NOMO-1 treated with dmso at 0.1 percent for 144 hours (cell line): ENCODE measurements at regions not wholly inside any gene's neighbourhood (a gene's known extent, or its start where the extent isn't known, plus 50 kb on each side); places are given as distances from the start of the nearest gene placed in this dataset.
"Not testable (repeated sequence)": the region's sequence is repeated elsewhere in the genome, so short reads cannot be mapped to it uniquely, and the experiment has no call there.

Experiments
- DNase-seq: peaks from one replicate; lab custom pipeline; 2025; ENCODE audit not compliant: unreplicated experiment; lab: John Stamatoyannopoulos, UW

GRCh38 chr7:52616552-52616951 lies 418.9 kb upstream of the POM121L12 start:
- no peak for DNase-seq

GRCh38 chr7:52615021-52615695 lies 420.3 kb upstream of the POM121L12 start:
- DNase-seq: no peak

GRCh38 chr7:52609511-52609910 lies 425.9 kb upstream of the POM121L12 start:
- no peak for DNase-seq

- no peak for DNase-seq
Observed at GRCh38 chr7:52592698-52593097, 442.7 kb upstream of the POM121L12 start.

- no peak for DNase-seq
Observed at GRCh38 chr7:52586704-52587103, 448.7 kb upstream of the POM121L12 start.

GRCh38 chr7:52584041-52584440 lies 451.4 kb upstream of the POM121L12 start:
- no peak for DNase-seq

- DNase-seq: not testable (repeated sequence)
Observed at GRCh38 chr7:52573141-52573540, 462.3 kb upstream of the POM121L12 start.

- DNase-seq: no peak
Observed at GRCh38 chr7:52571026-52571425, 464.4 kb upstream of the POM121L12 start.

- DNase-seq: peak; percentile 38
Observed at GRCh38 chr7:52569151-52569550, 466.3 kb upstream of the POM121L12 start.

- no peak for DNase-seq
Observed at GRCh38 chr7:52565974-52566373, 469.5 kb upstream of the POM121L12 start.

GRCh38 chr7:52555805-52556204 lies 479.6 kb upstream of the POM121L12 start:
- DNase-seq: no peak

GRCh38 chr7:52547308-52547910 lies 488.0 kb upstream of the POM121L12 start:
- DNase-seq: no peak

GRCh38 chr7:52541198-52541765 lies 494.2 kb upstream of the POM121L12 start:
- not testable (repeated sequence) for DNase-seq

- DNase-seq: no peak
Observed at GRCh38 chr7:52540041-52540440, 495.4 kb upstream of the POM121L12 start.

- DNase-seq: no peak
Observed at GRCh38 chr7:52539414-52539813, 496.0 kb upstream of the POM121L12 start.

GRCh38 chr7:52537051-52537450 lies 498.4 kb upstream of the POM121L12 start:
- no peak for DNase-seq

- DNase-seq: no peak
Observed at GRCh38 chr7:52525772-52526341, 509.6 kb upstream of the POM121L12 start.

GRCh38 chr7:52518869-52519268 lies 516.6 kb upstream of the POM121L12 start:
- DNase-seq: no peak

- DNase-seq: no peak
Observed at GRCh38 chr7:52512656-52513055, 522.8 kb upstream of the POM121L12 start.

GRCh38 chr7:52507546-52508255 lies 527.7 kb upstream of the POM121L12 start:
- peak; percentile 48 for DNase-seq

- no peak for DNase-seq
Observed at GRCh38 chr7:52506325-52506724, 529.1 kb upstream of the POM121L12 start.

GRCh38 chr7:52504561-52504960 lies 530.9 kb upstream of the POM121L12 start:
- no peak for DNase-seq
